ENCODE measurements at regions not wholly inside any gene's neighbourhood (a gene's known extent, or its start where the extent isn't known, plus 50 kb on each side); places are given as distances from the start of the nearest gene placed in this dataset.

- H3K4me1 ChIP-seq (replicated peaks in 1 of 4; ENCODE audit: control insufficient read depth in 3 of 4, insufficient read depth in 4 of 4, low read length in 3 of 4): no peaks in the 10 kb centered on the region
- H4K91ac ChIP-seq (replicated peaks; ENCODE audit: insufficient read length, low read length): no peak overlapping the region
- no peak overlapping the region for H3K4me3 ChIP-seq (ENCODE audit: extremely low read depth in 1 of 4, insufficient read depth in 2 of 4, low read depth in 3 of 4, low read length in 4 of 4)
- no peaks in the 10 kb centered on the region for H4K20me1 ChIP-seq (replicated peaks in 1 of 2; ENCODE audit: control insufficient read depth in 1 of 2, insufficient read depth in 2 of 2, low read length in 2 of 2)
- H2AK5ac ChIP-seq (ENCODE audit: low read depth, low read length): no peak overlapping the region
- H3K9me3 ChIP-seq (ENCODE audit: insufficient read depth in 2 of 2, low read depth in 1 of 2, low read length in 1 of 2): no peaks in the 10 kb centered on the region
- no peak overlapping the region for H2BK15ac ChIP-seq (ENCODE audit: low read length)
- DNase-seq (ENCODE audit: low read depth in 1 of 2, low spot score in 2 of 2): no peak
- no peak for FAIRE-seq
- no peak overlapping the region for H3K4ac ChIP-seq (replicated peaks; ENCODE audit: insufficient read length, low read depth, low read length)
- no peak overlapping the region for H2BK12ac ChIP-seq (ENCODE audit: low read depth, low read length)
- H3K56ac ChIP-seq (replicated peaks; ENCODE audit: insufficient read length, low read depth, low read length): no peak overlapping the region
- H2BK20ac ChIP-seq (ENCODE audit: low read length): no peak overlapping the region
- no peak overlapping the region for H3K23ac ChIP-seq (ENCODE audit: insufficient read length)
- no peaks in the 10 kb centered on the region for H3K27me3 ChIP-seq (replicated peaks in 1 of 4; ENCODE audit: control insufficient read depth in 3 of 4, extremely low read depth in 1 of 4, insufficient read depth in 3 of 4, low read length in 3 of 4)
- no peaks in the 10 kb centered on the region for H3K79me2 ChIP-seq (ENCODE audit: control insufficient read depth in 1 of 2, insufficient read depth in 2 of 2, low read length in 2 of 2)
- ChIA-PET CTCF (ENCODE audit: partially characterized antibody) (interaction anchor here (0.7 to 2.8 kb wide), 8 partner anchors 8 to 239 kb away, joined by 3 to 19 read pairs (median 6); no protein-coding TSS in a partner anchor), POLR2A (ENCODE audit: partially characterized antibody) (no interaction called here)
- no peak overlapping the region for H3K18ac ChIP-seq (ENCODE audit: extremely low read depth, low read length)
- H2AFZ ChIP-seq (ENCODE audit: low read length): no peak overlapping the region
- 94% methylated on average over 7 of the region's 7 CpGs; no CpG with 5 or more reads in 1 of the 2 experiments for WGBS, 2 experiments (ENCODE audit: extremely low coverage in 1 of 2, insufficient coverage in 1 of 2, insufficient read length in 1 of 2, insufficient replicate concordance in 2 of 2, low coverage in 1 of 2, low lambda C conversion rate in 2 of 2, missing lambda C conversion rate in 1 of 2)
- no peaks in the 10 kb centered on the region for H3K23me2 ChIP-seq (ENCODE audit: low read depth, low read length)
- no peak overlapping the region for H3K4me2 ChIP-seq (ENCODE audit: insufficient read depth in 1 of 2, low read depth in 2 of 2, low read length in 2 of 2)
- H3K27ac ChIP-seq (ENCODE audit: low read depth, low read length): no peak overlapping the region
- no peak overlapping the region for H3K9ac ChIP-seq (replicated peaks in 1 of 4; ENCODE audit: extremely low read depth in 1 of 4, low read depth in 3 of 4, low read length in 3 of 4)
- H4K5ac ChIP-seq (ENCODE audit: insufficient read length, low read depth, low read length): no peak overlapping the region
- H3K36me3 ChIP-seq (ENCODE audit: control insufficient read depth in 2 of 4, insufficient read depth in 4 of 4, low read length in 3 of 4): no peaks in the 10 kb centered on the region
- no peak overlapping the region for H4K8ac ChIP-seq (ENCODE audit: extremely low read depth, insufficient read depth, low read length)
- no peak overlapping the region for H2BK120ac ChIP-seq (replicated peaks; ENCODE audit: low read depth, low read length)
- no peak overlapping the region for H2BK5ac ChIP-seq (ENCODE audit: low read depth, low read length)
- no peak overlapping the region for H3K14ac ChIP-seq (ENCODE audit: insufficient read length)
- no peaks in the 10 kb centered on the region; the same call in 1 of the 2 replicates for H3K79me1 ChIP-seq (ENCODE audit: low read depth, low read length)
- TF ChIP-seq CTBP2 (IDR thresholded peaks at IDR 0.05; ENCODE audit: borderline replicate concordance, insufficient read depth, insufficient read length, low read length) (no peak), CBX8 (IDR thresholded peaks at IDR 0.05; ENCODE audit: borderline replicate concordance, low read depth, low read length) (no peak), NANOG (IDR thresholded peaks at IDR 0.05; ENCODE audit: insufficient read depth, low read depth, low read length, poor library complexity, severe bottlenecking) (no peak), KDM1A (IDR thresholded peaks at IDR 0.05; ENCODE audit: borderline replicate concordance, low read length) (no peak), HDAC6 (IDR thresholded peaks at IDR 0.05; ENCODE audit: low read depth, low read length) (no peak), SIX5 (IDR thresholded peaks at IDR 0.05; ENCODE audit: low read depth, low read length) (no peak), KDM5A (IDR thresholded peaks at IDR 0.05; ENCODE audit: low read length) (no peak), EZH2 (IDR thresholded peaks at IDR 0.05; ENCODE audit: low read depth, low read length, severe bottlenecking) (no peak), NRF1 (IDR thresholded peaks at IDR 0.05; ENCODE audit: low read depth, low read length) (no peak), HDAC2 (IDR thresholded peaks at IDR 0.05; ENCODE audit: borderline replicate concordance in 1 of 2, low read depth in 2 of 2, low read length in 2 of 2) (no peak), MAX (IDR thresholded peaks at IDR 0.05) (no peak), SIRT6 (IDR thresholded peaks at IDR 0.05; ENCODE audit: low read length) (no peak), CHD1 (IDR thresholded peaks at IDR 0.05; ENCODE audit: low read depth, low read length) (no peak), RFX5 (IDR thresholded peaks at IDR 0.05; ENCODE audit: borderline replicate concordance, low read depth, low read length) (no peak)
Observed at GRCh38 chr2:71788186-71788525, 334.8 kb downstream of the DYSF start.
